Ovary (tissue), 7 donors: ENCODE measurements at regions not wholly inside any gene's neighbourhood (a gene's known extent, or its start where the extent isn't known, plus 50 kb on each side); places are given as distances from the start of the nearest gene placed in this dataset.

Experiments
- DNase-seq, 5 donors: peaks; one replicate each; pipeline ENCODE4 v3.0.0-alpha.2; 2019 to 2020
- H3K27ac ChIP-seq, 2 donors: fragments of 200-600 bp; one replicate each; pipeline versions ENCODE4 v1.5.1 to v1.8.0; 2019 to 2022
- H3K27me3 ChIP-seq: fragments of 200-600 bp; one replicate; pipeline ENCODE4 v1.8.0; 2022
- H3K36me3 ChIP-seq: fragments of 200-600 bp; sonication (generic); one replicate; pipeline ENCODE4 v1.5.1; 2019
- H3K4me1 ChIP-seq: one replicate; pipeline ENCODE4 v1.8.1; 2013; ENCODE audit warnings: mild to moderate bottlenecking, moderate library complexity; ENCODE audit not compliant: insufficient read depth
- H3K4me3 ChIP-seq: fragments of 200-600 bp; sonication (generic); one replicate; pipeline ENCODE4 v1.5.1; 2017
- H3K9me3 ChIP-seq, 2 donors: fragments of 200-600 bp in 1 of 2; sonication (generic) in 1 of 2; one replicate each; pipeline versions ENCODE4 v1.5.1 to v1.8.1; 2013 to 2019; ENCODE audit warnings: mild to moderate bottlenecking in 1 of 2, moderate library complexity in 1 of 2
- CTCF ChIP-seq, 3 donors: fragments of 450-650 bp in 2 of 3; fragments of 200-600 bp in 1 of 3; IDR thresholded peaks; one replicate each; pipeline versions ENCODE4 v1.5.1 to v1.8.0; 2016 to 2022; ENCODE audit warnings: antibody characterized with exemption in 3 of 3, mild to moderate bottlenecking in 1 of 3
- EP300 ChIP-seq: sonication (generic); formaldehyde crosslinking; IDR thresholded peaks from one replicate; pipeline ENCODE4 v1.6.1; 2017; ENCODE audit warnings: antibody characterized with exemption
- POLR2A ChIP-seq: fragments of 450-650 bp; IDR thresholded peaks from one replicate; pipeline ENCODE4 v1.6.1; 2017; ENCODE audit warnings: antibody characterized with exemption, mild to moderate bottlenecking, moderate library complexity
- WGBS, 3 donors: extraction: QIAGEN DNeasy Blood & Tissue Kit in 1 of 3; methylation state at CpG; one replicate each; pipeline versions ENCODE4 v1.1.5 to v1.1.7; 2013 to 2017; 5-methylcytosine and 5-hydroxymethylcytosine counted together
- intact Hi-C, 4 donors: fragments of 100-400 bp; cut with DNase I; formaldehyde crosslinking; loops; one replicate each; pipeline versions ENCODE4 v1.11.0 to v1.15.1; 2022 to 2023
- donor health status: DM: no; HTN: no; CAD: no; lungs with moderate emphysema.
- donor health status: DM: no; HTN: no; CAD: no.
- donor health status: Bipolar disorder and iron deficiency.
- donor health status: DM: no; HTN: no; CAD: no.
- donor health status: DM: yes; HTN: yes; CAD: no.

- TF ChIP-seq CTCF (IDR thresholded peaks at IDR 0.05) (no peak), EP300 (no peak), POLR2A (no peak)
- Histone ChIP-seq H3K27me3 (no peaks in the 10 kb centered on the region), H3K36me3 (no peaks in the 10 kb centered on the region), H3K9me3 (no peaks in the 10 kb centered on the region), H3K27ac (no peak overlapping the region), H3K4me1 (no peaks in the 10 kb centered on the region), H3K4me3 (no peak overlapping the region)
- WGBS, 3 donors = 56 to 72% (median 68%) methylated on average over 5 of the region's 5 CpGs
- DNase-seq = no peak
- intact Hi-C loops = loop anchor here in 1 of 4 donors (10.0 kb wide), 1 partner anchor 62 kb away; no protein-coding TSS in a partner anchor
Measured at GRCh38 chr9:38186404-38187115, 117.5 kb upstream of the SHB start.

- WGBS, 3 donors = 76 to 79% (median 77%) methylated on average over 6 of the region's 6 CpGs
- Histone ChIP-seq H3K27ac (no peak overlapping the region), H3K27me3 (no peaks in the 10 kb centered on the region), H3K36me3 (no peaks in the 10 kb centered on the region), H3K4me3 (no peak overlapping the region), H3K4me1 (no peaks in the 10 kb centered on the region), H3K9me3 (no peaks in the 10 kb centered on the region)
- TF ChIP-seq CTCF (IDR thresholded peaks at IDR 0.05) = no peak
- TF ChIP-seq POLR2A = no peak
- TF ChIP-seq EP300 = no peak
- DNase-seq = no peak
- intact Hi-C loops = loop anchor here in 1 of 4 donors (10.0 kb wide), 1 partner anchor 61 kb away; no protein-coding TSS in a partner anchor
Measured at GRCh38 chr9:38185647-38186403, 116.8 kb upstream of the SHB start.

- TF ChIP-seq EP300 (no peak), CTCF (IDR thresholded peaks at IDR 0.05) (no peak), POLR2A (no peak)
- Histone ChIP-seq H3K27ac (no peak overlapping the region), H3K4me1 (no peaks in the 10 kb centered on the region), H3K27me3 (no peaks in the 10 kb centered on the region), H3K36me3 (no peaks in the 10 kb centered on the region), H3K9me3 (no peaks in the 10 kb centered on the region), H3K4me3 (no peak overlapping the region)
- DNase-seq = no peak
- intact Hi-C loops = loop anchor here in 1 of 4 donors (10.0 kb wide), 1 partner anchor 59 kb away; no protein-coding TSS in a partner anchor
Measured at GRCh38 chr9:38183994-38184568, 115.1 kb upstream of the SHB start.

GRCh38 chr9:38182321-38182720, 113.3 kb upstream of the SHB start:
- Histone ChIP-seq H3K4me3 (no peak overlapping the region), H3K4me1 (no peaks in the 10 kb centered on the region), H3K27ac (no peak overlapping the region), H3K9me3 (no peaks in the 10 kb centered on the region), H3K36me3 (no peaks in the 10 kb centered on the region), H3K27me3 (no peaks in the 10 kb centered on the region)
- intact Hi-C loops = loop anchor here in 1 of 4 donors (10.0 kb wide), 1 partner anchor 58 kb away; no protein-coding TSS in a partner anchor
- TF ChIP-seq POLR2A (no peak), EP300 (no peak), CTCF (IDR thresholded peaks at IDR 0.05) (no peak)
- DNase-seq = no peak
